T-helper 2 cell treated with Interferon-gamma antibody and Interleukin-4, amounts not matched to agents 5 μg/mL and 100 μg/mL, for 36 hours (primary cell): ENCODE measurements at regions not wholly inside any gene's neighbourhood (a gene's known extent, or its start where the extent isn't known, plus 50 kb on each side); places are given as distances from the start of the nearest gene placed in this dataset.

Experiments used
- DNase-seq: peaks from one replicate; pipeline ENCODE4 v3.0.0; 2021; ENCODE audit warnings: low spot score
- H3K27ac Mint-ChIP-seq: one replicate; pipeline ENCODE4 v1.8.0; 2021; ENCODE audit warnings: mild to moderate bottlenecking, mixed read lengths
- H3K27me3 Mint-ChIP-seq: one replicate; pipeline ENCODE4 v1.8.0; 2021; ENCODE audit warnings: low read depth, mixed read lengths
- H3K36me3 Mint-ChIP-seq: one replicate; pipeline ENCODE4 v1.8.0; 2021; ENCODE audit warnings: low read depth, mixed read lengths
- H3K4me1 Mint-ChIP-seq: one replicate; pipeline ENCODE4 v1.8.0; 2021; ENCODE audit warnings: low read depth, mixed read lengths
- H3K4me3 Mint-ChIP-seq: one replicate; pipeline ENCODE4 v1.8.0; 2022; ENCODE audit warnings: mild to moderate bottlenecking, moderate library complexity, mixed read lengths
- H3K9me3 Mint-ChIP-seq: one replicate; pipeline ENCODE4 v1.8.0; 2021; ENCODE audit warnings: mixed read lengths

DNA sequence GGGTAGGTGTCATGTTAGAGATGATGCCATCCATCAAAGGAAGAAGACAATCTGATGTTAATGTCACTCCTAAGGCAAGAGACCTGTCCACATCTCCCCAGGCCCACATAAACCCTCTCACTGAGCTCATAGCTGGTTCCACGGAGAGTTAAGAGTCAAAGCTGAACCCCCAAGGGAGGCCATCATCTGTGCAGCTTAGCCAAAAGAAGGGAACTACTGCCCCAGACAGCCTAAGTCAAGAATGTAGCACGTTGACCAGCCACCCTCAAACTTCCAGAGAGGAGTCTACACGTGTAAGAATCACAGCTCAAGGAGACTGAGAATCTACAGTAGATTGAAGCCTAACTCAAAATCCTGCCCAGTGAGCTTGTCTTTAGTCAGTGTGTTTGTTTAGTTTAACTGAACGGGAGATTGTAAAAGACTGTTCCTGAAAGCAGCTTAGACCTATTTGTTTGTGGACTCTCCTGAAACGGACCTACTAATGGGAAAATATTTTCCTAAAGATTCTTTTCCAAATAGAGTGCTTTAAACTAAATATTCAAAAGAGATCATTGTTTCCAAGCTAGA, 192.7 kb upstream of the NFE2L3 start:
- Mint-ChIP-seq H3K27me3 (peaks cover 49% of the 10 kb centered on the region), H3K4me3 (no peak overlapping the region), H3K4me1 (no peaks in the 10 kb centered on the region), H3K9me3 (no peaks in the 10 kb centered on the region), H3K27ac (no peak overlapping the region), H3K36me3 (no peaks in the 10 kb centered on the region)
- DNase-seq = no peak

DNA sequence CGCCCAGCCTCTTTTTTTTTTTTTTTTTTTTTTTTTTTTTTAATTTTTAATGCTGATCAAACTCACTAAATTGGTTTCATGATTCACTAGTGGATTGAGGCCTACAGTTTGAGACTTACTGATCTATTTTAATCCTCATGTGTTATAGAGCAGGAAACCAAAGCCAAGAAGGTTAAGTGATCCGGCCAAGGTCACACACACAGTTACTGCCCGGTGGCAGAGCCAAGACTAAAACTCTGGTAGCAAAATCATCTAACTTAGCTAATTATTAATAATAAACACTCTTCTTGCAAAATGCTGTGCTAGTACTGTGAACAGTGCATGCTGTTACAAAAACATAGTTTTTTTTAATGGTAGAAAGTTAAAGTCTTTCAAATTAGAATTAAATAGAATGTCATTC, 188.3 kb upstream of the NFE2L3 start:
- no peaks in the 10 kb centered on the region for H3K9me3 Mint-ChIP-seq
- H3K27ac Mint-ChIP-seq = no peak overlapping the region
- H3K36me3 Mint-ChIP-seq = no peaks in the 10 kb centered on the region
- peaks cover 14% of the 10 kb centered on the region for H3K4me1 Mint-ChIP-seq
- DNase-seq = no peak
- H3K4me3 Mint-ChIP-seq = no peak overlapping the region
- H3K27me3 Mint-ChIP-seq = peaks cover 42% of the 10 kb centered on the region

DNA sequence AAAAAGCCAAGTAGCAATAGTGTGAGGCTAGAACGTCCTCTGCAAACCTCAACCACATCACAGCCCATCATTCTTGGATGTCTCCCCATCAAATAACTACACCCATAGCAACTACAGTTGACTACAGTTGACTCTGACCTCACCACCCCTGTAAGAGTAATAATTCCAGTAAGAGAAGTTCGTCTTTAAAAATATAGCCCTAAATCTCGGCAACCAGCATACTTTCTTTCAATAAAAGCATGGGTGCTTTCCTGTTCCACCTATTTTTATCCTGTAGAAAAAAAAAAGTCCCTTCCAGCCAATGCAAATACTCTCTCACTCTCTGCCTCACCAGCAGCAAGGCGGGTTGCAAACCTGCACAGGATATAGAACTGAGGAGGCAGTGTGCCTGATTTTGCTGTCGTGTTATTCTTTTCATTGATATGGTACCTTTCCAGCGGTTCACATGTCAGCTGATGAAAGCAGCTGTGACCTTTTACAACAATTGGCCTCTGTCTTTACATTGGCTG, 187.5 kb upstream of the NFE2L3 start:
- Mint-ChIP-seq H3K4me1 (peaks cover 15% of the 10 kb centered on the region), H3K4me3 (no peak overlapping the region), H3K27me3 (peaks cover 34% of the 10 kb centered on the region), H3K27ac (no peak overlapping the region), H3K36me3 (no peaks in the 10 kb centered on the region), H3K9me3 (no peaks in the 10 kb centered on the region)
- no peak for DNase-seq

DNA sequence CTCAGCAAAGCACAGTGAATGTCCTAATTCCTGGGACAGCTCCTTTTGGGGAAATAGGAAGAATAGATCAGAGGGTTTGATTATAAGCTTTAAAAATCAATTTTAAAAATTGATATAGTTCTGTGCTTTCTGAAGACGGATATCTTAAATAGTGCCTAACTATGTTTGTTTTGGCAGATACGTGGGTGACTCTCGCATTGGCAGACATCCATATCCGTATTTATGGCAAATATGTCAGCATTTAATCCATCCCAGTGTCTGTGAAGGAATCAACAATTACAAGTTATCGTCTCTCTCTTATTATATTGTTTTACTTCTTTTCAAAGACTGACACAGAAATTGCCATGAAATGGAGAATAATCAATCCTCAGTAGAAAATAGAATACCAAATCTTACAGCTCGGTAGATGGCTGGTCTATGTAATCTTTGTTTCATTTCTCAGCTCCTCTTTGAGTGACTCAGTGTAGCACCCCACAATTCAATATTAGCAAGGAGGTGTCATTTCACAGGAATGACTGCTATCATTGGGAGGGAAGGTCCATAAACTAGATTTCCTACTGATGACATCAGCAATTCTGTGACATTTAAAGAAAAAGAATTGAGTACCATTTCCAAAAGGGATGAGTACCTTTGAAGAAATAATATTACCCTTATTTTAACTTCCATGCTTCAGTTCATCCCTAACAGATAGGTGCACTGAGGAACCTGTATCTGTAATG, 186.4 kb upstream of the NFE2L3 start:
- no peak for DNase-seq
- Mint-ChIP-seq H3K4me1 (peaks cover 15% of the 10 kb centered on the region), H3K9me3 (no peaks in the 10 kb centered on the region), H3K27ac (no peak overlapping the region), H3K36me3 (no peaks in the 10 kb centered on the region), H3K4me3 (no peak overlapping the region), H3K27me3 (peaks cover 29% of the 10 kb centered on the region)

DNA sequence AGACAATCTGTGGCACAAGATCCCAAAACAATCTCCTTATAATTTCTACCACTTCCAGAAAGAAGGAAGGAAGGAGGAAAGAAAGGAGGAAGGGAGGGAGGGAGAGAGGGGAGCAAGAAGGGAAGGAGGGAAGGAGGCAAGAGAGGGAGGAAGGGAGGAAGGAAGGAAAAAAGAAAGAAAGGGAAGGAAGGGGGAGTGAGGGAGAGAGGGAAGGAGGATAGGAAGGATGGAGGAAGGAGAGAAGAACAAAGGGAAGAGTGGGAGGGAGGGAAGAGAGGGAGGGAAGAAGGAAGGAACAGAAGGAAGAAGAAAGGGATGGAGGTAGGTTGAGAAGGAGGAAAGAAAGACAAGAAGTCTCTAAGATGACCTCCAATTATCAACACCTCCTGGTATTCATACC, 185.5 kb upstream of the NFE2L3 start:
- Mint-ChIP-seq H3K27me3 (peaks cover 26% of the 10 kb centered on the region), H3K36me3 (no peaks in the 10 kb centered on the region), H3K9me3 (no peaks in the 10 kb centered on the region), H3K4me1 (peaks cover 15% of the 10 kb centered on the region), H3K27ac (no peak overlapping the region), H3K4me3 (no peak overlapping the region)
- no peak for DNase-seq

DNA sequence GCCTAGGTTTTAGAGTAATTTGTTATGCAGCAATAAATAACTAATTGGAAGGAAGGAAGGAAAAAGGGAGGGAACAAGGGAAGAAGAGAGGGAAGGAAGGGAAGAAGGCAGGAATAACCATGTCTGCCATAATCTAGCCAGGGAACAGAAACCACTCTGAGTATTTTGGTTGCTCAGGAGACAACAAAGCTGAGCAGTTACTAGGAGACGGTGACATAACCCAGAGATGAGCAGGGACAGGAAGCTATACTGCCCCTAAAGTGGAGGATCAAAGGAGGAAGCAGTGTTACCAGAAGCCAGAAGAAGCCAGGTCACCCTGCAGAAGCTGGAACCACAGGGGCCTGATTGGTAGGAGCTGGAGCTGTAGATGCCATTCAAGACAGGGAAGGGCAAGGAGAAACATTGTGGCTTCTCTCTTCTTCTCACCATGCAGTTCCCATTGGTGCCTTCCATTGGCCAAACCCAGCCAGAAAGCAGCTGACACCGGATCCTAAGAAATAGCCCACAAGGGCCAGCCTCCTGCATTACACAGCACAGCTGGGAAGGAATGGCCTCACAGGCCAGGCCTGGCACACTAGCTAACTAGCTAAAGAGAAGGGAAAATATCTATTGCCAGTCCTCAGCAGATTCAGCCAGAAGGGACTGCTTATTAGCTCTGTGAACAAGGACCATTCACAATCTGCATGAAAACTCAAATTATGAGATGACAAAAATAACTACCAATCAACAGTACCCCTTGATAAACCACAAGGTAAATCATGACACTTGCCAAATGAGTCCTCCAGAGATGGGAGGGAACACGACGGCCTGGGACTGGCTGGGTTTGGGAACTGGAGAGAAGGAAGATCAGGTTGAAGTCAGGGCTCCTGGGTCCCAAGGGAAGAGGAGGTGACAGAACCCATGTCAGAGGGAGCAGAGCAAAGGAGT, 184.5 kb upstream of the NFE2L3 start:
- Mint-ChIP-seq H3K27ac (peak overlapping the region; percentile 40), H3K9me3 (no peaks in the 10 kb centered on the region), H3K36me3 (no peaks in the 10 kb centered on the region), H3K4me1 (peaks cover 15% of the 10 kb centered on the region), H3K27me3 (peaks cover 23% of the 10 kb centered on the region), H3K4me3 (no peak overlapping the region)
- no peak for DNase-seq

DNA sequence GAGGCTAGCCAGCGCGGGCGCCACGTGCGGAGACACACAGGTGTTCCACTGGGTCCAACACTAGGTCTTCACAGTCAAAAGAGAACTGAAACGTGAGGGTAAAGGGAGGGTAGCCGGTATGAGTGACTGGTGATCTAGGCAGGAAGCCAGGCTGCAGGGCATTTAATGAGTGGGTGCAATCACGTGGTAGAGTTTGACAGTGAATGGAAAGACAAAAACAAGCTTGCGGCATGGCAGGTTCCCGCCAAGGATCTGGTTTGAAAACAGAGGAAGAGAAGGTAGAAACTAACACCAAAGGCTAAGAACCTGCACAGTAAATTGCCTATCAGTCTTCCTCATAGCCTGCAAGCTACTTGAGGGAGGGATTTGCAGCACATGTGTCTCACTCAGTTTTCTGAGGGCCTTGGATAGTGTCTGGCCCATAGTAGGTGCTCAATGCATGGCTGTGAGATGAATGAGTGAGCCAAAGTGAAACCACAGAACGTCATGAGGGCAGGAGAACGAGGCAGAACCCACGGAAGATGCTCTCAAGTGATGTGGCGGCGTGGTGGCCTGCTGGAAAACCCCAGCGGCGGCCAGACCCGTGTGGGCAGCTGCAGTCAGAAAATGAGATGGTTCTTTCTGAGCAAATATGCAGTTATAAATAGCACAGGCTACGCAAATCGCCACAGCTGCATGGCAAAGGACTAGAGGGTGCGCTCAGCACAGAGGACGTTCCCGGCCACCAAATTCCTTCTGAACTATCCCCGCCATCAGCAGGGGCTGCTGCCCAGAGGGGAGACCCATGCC, 183.6 kb upstream of the NFE2L3 start:
- Mint-ChIP-seq H3K27me3 (peaks cover 24% of the 10 kb centered on the region), H3K4me3 (no peak overlapping the region)

DNA sequence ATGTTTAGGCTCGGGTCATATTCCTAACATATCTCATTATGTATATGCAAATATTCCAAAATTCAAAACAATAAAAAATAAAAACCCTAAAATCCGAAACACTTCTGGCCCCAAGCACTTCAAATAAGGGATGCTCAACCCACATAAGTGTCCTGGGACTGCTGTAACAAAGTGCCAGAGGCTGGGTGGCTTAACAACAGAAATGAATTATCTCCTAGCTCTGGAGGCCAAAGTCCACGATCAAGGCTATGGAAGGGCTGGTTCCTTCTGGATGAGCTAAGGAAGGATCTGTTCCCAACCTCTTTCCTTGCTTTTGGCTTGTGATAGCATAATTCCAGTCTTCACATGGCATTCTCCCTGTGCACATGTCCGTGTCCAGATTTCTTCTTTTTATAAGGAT, 181.6 kb upstream of the NFE2L3 start:
- DNase-seq = no peak
- no peaks in the 10 kb centered on the region for H3K36me3 Mint-ChIP-seq
- H3K27me3 Mint-ChIP-seq = peaks cover 19% of the 10 kb centered on the region
- H3K27ac Mint-ChIP-seq = no peak overlapping the region
- H3K4me1 Mint-ChIP-seq = peaks cover 15% of the 10 kb centered on the region
- no peaks in the 10 kb centered on the region for H3K9me3 Mint-ChIP-seq
- no peak overlapping the region for H3K4me3 Mint-ChIP-seq

More for the DNA sequence above, 183.6 kb upstream of the NFE2L3 start:
- no peaks in the 10 kb centered on the region for H3K9me3 Mint-ChIP-seq
- peaks cover 15% of the 10 kb centered on the region for H3K4me1 Mint-ChIP-seq
- H3K36me3 Mint-ChIP-seq = no peaks in the 10 kb centered on the region
- no peak overlapping the region for H3K27ac Mint-ChIP-seq
- peak; percentile 68 for DNase-seq

DNA sequence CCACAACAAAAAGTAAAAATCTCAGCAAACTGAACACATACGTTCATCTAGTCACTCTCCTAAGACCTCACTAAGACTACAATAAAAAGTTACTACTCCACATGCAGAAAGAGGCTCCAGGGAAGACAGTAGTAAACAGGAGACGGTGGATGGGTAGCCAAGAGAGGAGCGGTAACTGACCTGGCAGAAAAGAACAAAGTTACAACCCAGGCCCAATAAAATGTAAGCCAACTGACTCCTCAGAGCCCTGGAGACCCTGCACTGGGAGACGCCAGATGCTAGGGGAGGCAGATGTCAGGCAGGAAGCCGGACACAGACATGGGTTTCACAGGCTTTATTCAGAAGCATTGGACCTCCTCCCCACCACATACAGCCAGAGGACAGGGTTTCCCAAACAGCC, 181.1 kb upstream of the NFE2L3 start:
- Mint-ChIP-seq H3K4me3 (no peak overlapping the region), H3K27ac (no peak overlapping the region), H3K9me3 (peaks cover under 1% of the 10 kb centered on the region), H3K36me3 (no peaks in the 10 kb centered on the region), H3K4me1 (peaks cover 15% of the 10 kb centered on the region), H3K27me3 (peaks cover 19% of the 10 kb centered on the region)
- no peak for DNase-seq

DNA sequence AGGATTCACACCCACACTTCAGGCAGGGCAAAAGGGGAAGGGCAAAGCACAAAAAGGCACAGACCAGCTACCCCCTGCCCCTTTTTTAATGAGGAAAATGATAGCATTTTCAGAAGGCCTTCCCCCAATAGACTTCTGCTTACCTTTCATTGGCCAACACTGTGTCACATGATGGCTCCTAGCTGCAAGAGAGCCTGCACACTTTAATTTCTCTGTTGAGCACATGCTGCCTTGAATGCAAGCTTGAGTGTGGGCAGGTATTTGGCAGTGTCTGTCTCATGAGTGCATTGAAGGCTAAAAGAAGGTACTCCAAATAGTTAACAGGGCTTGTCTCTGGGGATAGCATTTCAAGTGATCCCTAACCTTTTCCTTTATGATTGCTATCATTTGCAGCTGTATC, 175.4 kb upstream of the NFE2L3 start:
- peaks cover 6% of the 10 kb centered on the region for H3K9me3 Mint-ChIP-seq
- peaks cover 22% of the 10 kb centered on the region for H3K27me3 Mint-ChIP-seq
- no peaks in the 10 kb centered on the region for H3K4me1 Mint-ChIP-seq
- DNase-seq = no peak
- H3K27ac Mint-ChIP-seq = no peak overlapping the region
- H3K36me3 Mint-ChIP-seq = no peaks in the 10 kb centered on the region
- H3K4me3 Mint-ChIP-seq = no peak overlapping the region

DNA sequence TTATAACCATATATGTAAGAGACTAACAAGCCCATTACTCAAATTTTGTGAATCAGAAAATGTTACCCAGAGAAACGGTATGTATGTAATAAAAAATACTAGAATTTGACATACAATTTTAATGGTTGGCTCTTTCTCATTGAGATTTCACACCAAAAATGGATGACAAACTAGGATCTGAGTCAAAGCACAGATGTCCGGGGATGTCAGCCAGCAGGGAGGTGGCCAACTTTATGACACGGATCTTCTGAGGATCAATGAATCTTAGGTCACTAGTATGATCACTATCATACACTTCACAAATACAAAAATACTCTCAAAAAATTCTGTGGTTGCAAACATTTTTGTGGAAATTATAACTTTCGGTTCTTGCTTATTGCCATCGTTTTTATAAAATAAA, 173.5 kb upstream of the NFE2L3 start:
- Mint-ChIP-seq H3K9me3 (peaks cover 6% of the 10 kb centered on the region), H3K27me3 (peaks cover 12% of the 10 kb centered on the region), H3K27ac (no peak overlapping the region), H3K36me3 (no peaks in the 10 kb centered on the region), H3K4me1 (no peaks in the 10 kb centered on the region), H3K4me3 (no peak overlapping the region)
- DNase-seq = no peak

DNA sequence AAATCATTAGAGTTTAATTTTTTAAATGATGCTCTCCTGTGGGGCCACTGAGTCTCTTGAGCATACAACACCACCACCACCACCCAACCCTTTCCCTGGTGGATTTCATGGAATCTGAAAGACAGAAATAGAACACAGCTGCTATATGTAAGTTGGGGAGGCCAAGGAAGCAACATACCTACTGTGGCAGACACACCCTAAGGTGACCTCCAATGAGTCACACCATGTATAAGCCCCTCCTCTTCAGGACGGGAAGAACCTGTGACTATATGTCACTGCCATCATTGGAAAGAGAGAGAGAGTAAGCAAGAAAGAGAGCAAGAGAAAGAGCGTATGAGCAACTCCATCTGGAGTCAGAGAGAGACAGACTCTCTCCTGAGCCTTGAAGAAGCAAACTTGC, 172.4 kb upstream of the NFE2L3 start:
- DNase-seq = no peak
- Mint-ChIP-seq H3K4me1 (no peaks in the 10 kb centered on the region), H3K27ac (no peak overlapping the region), H3K9me3 (peaks cover 6% of the 10 kb centered on the region), H3K36me3 (no peaks in the 10 kb centered on the region), H3K27me3 (peaks cover 9% of the 10 kb centered on the region), H3K4me3 (no peak overlapping the region)

DNA sequence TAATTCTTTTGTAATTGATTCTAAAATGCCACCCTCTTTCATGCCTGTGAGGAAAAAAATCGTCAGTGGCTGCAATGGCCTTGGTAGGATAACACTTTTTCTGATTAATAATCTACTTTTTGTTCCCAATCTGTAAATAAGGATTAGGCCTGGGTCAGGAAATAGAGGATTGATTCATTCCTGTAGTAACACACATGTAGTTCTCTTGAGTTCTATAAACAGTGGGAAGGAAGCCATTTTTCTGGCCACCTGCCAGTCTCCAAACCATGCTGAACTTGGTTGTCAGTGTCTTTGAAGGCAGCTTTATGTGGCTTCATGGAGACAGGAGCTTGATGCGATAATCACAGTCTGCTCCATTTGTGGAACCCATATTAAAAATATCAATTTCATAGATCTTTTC, 169.3 kb upstream of the NFE2L3 start:
- DNase-seq = no peak
- H3K27me3 Mint-ChIP-seq = peaks cover 18% of the 10 kb centered on the region
- H3K27ac Mint-ChIP-seq = no peak overlapping the region
- H3K4me3 Mint-ChIP-seq = no peak overlapping the region
- H3K36me3 Mint-ChIP-seq = no peaks in the 10 kb centered on the region
- H3K4me1 Mint-ChIP-seq = peaks cover 1% of the 10 kb centered on the region
- H3K9me3 Mint-ChIP-seq = no peaks in the 10 kb centered on the region
